Activated T-cell treated with anti-CD3 and anti-CD28 coated beads for 1 hour (primary cell): ENCODE measurements at regions not wholly inside any gene's neighbourhood (a gene's known extent, or its start where the extent isn't known, plus 50 kb on each side); places are given as distances from the start of the nearest gene placed in this dataset.

Source experiments
- DNase-seq: peaks from one replicate; pipeline ENCODE4 v3.0.0-alpha.2; 2020; ENCODE audit warnings: low read depth

GRCh38 chr14:34241185-34241711 lies 220.8 kb downstream of the SPTSSA start:
- no peak for DNase-seq

- DNase-seq = no peak
Measured at GRCh38 chr14:34238610-34239009, 223.4 kb downstream of the SPTSSA start.

DNA sequence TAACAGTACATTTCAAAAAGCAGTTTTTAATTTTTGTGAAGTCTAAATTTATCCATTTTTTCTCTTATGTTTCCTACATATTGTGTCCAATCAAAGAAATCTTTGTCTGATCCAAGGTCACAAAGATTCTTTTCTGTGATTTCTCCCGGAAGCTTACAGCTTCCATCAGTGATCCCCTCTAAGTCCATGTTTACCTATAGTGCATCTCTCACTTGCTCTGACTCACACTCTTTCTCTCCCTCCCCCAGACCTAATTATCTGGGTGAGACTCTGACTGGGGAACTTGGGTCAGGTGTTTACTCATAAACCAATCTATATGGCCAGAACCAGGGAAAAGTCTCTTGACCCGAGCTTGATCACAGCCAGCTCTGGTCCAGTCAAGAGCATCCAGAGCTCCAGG lies 224.4 kb downstream of the SPTSSA start:
- DNase-seq = no peak

DNA sequence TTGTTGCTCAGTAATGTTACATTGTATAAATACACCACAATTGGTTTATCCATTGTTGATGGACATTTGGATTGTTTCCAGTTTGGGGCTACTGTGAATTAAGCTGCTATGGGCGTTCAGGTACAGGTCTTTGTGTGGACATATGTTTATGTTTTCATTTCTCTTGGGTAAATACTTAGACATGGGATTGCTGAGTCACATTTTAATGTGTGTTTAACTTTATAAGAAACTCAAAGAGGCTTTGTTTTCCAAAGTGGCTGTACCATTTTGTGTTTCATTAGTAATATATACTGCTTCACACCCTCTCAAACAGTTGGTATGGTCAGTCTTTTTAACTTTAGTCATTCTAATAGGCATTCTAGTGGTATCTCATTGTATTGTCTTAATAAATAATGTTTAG lies 225.0 kb downstream of the SPTSSA start:
- no peak for DNase-seq

DNA sequence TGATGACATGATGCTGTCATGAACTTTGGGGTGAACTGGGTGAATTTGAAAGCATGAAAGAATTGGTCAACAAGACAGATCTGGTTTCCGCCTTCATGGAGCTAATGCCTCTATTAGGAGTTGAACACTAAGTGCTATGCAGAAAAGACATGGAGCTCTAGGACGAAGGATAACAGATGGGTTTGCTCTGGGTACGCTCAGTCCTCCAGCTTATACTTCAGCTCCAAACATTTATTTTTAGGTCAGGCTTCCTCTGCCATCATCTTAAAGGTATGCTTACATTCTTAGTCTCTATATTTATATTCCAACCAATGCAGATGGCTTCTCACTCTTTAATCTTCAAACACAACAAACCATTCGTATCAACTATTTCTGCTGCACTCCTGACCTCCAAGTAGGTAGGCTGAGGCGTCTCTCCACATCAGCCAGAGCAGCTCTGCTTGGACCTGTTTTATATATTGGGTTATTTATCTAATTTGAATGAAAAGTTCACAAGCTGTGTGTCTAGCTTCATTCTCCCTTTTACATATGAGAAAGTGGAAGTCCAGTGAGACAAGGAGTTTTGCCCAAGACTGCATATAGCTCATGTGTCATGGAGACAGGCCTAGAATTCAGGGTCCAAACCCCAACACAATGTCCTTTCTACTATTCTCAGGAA lies 226.3 kb downstream of the SPTSSA start:
- no peak for DNase-seq

- DNase-seq = no peak
Measured at GRCh38 chr14:34234258-34234657, 227.8 kb downstream of the SPTSSA start.

GRCh38 chr14:34233619-34234018 lies 228.4 kb downstream of the SPTSSA start:
- DNase-seq = no peak

- no peak for DNase-seq
Measured at GRCh38 chr14:34232790-34233189, 229.2 kb downstream of the SPTSSA start.

DNA sequence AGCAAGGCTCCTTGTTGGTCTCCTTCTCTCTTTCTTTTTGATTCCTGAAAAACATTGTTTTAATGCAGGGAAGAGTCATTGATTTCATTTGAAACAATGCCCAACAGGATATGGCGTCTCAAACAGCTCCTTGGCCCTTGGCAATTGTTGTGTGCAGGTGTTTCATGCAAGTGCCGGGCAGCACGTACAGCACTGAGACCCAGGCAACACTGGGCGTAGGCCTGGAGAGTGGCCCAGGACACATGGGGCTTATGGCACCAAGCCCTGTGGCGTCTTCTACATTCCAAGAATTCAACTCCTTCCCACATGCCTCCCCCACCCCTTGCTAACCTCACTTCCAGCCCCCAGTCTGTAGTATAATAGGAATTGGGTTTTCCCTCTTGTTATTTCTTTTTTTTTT lies 230.4 kb downstream of the SPTSSA start:
- no peak for DNase-seq

DNA sequence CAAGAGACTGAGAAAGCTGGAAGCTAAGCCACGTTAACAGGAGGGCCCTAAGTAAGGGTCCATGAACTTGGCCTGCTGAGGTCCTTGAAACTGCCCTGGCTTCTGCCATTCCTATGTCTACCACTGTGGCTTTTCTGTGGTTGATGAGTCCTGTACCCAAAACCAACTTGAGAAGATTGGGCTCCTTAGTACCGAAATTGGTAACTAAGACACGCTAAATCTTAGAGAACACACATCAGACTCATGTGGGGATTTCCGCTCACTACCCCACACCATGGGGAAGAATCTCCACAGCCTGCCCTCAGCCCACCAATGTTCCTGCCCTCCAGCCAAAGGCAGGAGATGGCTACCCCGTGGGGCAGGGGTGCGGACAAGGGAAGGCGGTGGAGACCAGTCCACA lies 232.9 kb downstream of the SPTSSA start:
- DNase-seq = no peak

DNA sequence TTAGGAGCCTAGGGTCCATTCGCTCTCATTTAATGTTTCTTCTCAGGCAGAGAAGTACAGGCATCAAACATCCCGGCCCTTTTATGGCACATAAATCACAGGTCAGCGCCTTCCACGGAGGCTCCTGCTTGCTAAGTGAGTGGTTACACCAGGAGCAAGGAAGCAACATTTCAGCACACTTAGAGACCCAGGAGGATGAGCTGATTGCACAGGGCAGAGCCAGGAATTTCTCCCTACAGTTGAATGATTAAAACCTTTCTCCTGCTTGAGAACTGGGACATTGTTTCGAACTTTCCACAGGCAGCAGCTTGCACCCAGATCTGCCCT lies 233.4 kb downstream of the SPTSSA start:
- no peak for DNase-seq

- DNase-seq = peak; percentile 33
Measured at GRCh38 chr14:34227834-34228649, 234.0 kb downstream of the SPTSSA start.

DNA sequence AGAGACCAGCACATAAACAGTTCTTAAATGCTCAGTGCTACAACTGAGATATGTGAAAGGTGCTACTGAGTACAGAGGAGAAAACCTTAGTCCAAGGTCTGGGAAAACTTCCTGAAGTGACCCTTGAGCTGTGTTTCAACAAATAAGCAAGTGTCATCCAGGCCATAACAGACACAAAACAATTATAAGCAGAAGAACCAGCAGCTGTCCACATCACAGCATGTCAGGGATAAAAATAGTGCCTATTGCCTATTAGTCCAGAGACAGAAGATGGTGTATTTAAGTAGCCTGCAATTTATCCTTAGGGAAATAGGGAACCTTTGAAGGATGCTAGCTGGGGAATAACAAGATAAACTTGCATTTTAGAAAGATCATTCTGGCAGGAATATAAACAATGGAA lies 237.8 kb downstream of the SPTSSA start:
- DNase-seq = no peak

- no peak for DNase-seq
Measured at GRCh38 chr14:34223373-34224148, 238.5 kb downstream of the SPTSSA start.

GRCh38 chr14:34222867-34223266 lies 239.2 kb downstream of the SPTSSA start:
- DNase-seq = no peak

DNA sequence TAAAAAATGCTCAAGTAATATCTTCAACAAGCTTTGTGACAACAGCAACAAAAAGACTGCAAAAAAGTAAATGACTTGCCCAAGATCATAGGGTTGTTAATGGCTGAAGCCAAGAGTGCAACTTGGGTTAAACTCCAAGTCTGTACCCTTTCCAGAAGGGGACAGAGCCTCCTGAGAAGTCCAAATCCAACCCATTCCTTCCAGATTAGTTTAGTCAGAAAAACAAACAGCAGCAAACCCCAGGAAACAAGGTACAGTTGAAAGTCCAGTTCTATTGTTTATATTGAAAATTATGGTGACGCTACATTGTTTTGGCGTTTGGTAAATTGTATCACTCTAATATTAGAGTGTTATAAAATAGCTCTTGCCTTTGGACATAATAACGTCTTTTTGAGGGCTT lies 239.9 kb downstream of the SPTSSA start:
- DNase-seq = no peak

GRCh38 chr14:34220921-34221320 lies 241.1 kb downstream of the SPTSSA start:
- no peak for DNase-seq

GRCh38 chr14:34220378-34220706 lies 241.7 kb downstream of the SPTSSA start:
- DNase-seq = no peak

DNA sequence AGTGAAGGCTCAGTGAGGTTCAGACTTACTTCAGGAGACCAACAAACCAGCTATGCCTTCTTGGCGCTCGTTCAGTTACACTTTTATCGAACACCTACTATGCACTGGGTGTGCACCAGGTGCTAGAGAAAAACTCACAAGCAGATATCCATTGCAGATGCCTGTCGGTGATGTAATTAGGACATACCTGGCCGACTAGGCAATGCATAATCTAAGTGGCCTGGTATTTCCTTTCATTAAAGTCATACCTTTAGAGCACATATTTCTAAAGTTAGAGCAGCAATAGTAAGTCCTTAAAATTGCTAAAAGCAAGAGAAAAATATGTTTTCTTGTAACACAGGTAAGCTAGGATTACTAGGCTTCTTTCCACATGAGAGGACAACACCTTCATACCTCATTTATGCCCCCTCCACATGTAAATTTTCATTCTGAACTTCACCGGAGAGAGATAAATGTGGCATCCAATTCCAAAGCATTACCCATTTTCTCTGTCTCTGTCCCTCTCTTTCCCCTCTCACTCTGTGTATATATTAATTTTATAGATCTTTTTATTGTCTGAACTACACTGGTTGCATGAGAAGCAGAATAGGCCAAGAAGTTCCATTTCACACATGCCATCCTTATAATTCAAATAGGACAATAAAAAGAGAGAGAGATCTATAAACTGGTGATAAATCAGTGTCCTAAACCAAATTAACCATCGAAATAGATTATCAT lies 242.2 kb downstream of the SPTSSA start:
- no peak for DNase-seq

GRCh38 chr14:34218881-34219280 lies 243.2 kb downstream of the SPTSSA start:
- DNase-seq = no peak

DNA sequence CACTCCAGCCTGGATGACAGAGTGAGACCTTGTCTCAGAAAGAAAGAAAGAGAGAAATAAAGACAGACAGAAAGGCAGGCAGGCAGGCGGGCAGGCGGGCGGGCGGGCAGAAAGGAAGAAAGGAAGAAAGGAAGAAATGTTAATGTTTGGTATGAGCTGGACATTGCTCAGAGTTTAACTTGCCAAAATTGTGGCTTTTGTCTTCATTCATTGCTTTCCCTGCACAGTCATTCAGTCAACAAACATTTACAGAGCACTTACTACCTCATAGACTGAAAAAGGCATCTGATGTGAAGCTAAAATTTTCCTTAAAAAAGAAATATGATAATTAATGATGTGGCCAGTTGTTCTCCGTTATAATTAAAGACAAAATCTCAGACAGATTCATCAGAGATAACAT lies 247.1 kb downstream of the SPTSSA start:
- DNase-seq = no peak

DNA sequence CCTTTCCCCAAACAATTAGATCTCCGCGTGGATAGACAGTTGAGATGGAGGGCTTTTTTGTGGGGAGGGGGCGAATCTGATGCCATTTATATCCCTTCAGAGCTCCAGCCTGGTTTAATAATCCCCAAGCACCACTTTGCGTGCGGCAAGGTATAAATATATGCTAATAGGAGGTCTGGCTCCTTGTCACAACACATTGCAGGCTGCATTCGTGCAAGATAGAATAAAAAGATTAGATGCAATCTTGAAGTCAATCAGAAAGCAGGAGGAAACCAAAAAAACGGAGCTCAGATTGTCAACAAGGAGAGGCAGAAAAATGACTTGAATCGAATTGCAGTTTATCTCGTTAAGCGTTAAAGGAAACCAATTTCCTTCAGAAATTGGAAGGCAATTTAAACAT lies 248.7 kb downstream of the SPTSSA start:
- no peak for DNase-seq
